Astrocyte of the spinal cord (primary cell): ENCODE measurements at regions not wholly inside any gene's neighbourhood (a gene's known extent, or its start where the extent isn't known, plus 50 kb on each side); places are given as distances from the start of the nearest gene placed in this dataset.

Experiments used
- DNase-seq: peaks from one replicate; pipeline ENCODE4 v3.0.0; 2011; ENCODE audit warnings: low read depth, low spot score
- H3K4me3 ChIP-seq: 2 replicates; pipeline ENCODE4 v1.5.1; 2011; ENCODE audit warnings: low read depth, mild to moderate bottlenecking, low read length, moderate library complexity
- in situ Hi-C: cut with HindIII; loops from 2 replicates; pipeline ENCODE4 v1.10.0; 2017; ENCODE audit warnings: low sequenced_read_pairs
- TF ChIP-seq, protein P1 (sequence below): IDR thresholded peaks from 2 replicates; pipeline ENCODE4 v1.5.1; 2012; ENCODE audit warnings: low read depth, mild to moderate bottlenecking, low read length, inconsistent platforms

DNA sequence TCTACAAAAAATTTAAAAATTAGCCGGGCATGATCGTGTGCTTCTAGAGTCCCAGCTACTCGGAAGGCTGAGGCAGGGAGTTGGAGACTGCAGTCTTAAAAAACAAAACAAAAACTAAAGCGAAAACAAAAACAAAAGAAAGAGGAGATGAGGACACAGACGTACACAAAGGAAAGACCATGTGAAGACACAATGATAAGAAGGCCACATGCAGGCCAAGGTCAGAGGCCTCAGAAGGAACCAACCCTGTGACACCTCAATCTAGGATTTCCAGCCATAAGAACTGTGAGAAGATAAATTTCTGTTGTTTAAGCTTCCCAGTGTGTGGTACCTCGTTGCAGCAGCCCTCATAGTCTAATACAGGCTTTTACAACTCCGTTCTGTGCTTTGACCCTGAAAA, 177.0 kb upstream of the ATP6AP2 start:
- no peak overlapping the region for H3K4me3 ChIP-seq
- in situ Hi-C loops: no loop called here
- TF ChIP-seq, protein P1, sequence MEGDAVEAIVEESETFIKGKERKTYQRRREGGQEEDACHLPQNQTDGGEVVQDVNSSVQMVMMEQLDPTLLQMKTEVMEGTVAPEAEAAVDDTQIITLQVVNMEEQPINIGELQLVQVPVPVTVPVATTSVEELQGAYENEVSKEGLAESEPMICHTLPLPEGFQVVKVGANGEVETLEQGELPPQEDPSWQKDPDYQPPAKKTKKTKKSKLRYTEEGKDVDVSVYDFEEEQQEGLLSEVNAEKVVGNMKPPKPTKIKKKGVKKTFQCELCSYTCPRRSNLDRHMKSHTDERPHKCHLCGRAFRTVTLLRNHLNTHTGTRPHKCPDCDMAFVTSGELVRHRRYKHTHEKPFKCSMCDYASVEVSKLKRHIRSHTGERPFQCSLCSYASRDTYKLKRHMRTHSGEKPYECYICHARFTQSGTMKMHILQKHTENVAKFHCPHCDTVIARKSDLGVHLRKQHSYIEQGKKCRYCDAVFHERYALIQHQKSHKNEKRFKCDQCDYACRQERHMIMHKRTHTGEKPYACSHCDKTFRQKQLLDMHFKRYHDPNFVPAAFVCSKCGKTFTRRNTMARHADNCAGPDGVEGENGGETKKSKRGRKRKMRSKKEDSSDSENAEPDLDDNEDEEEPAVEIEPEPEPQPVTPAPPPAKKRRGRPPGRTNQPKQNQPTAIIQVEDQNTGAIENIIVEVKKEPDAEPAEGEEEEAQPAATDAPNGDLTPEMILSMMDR: no peak
- no peak for DNase-seq

DNA sequence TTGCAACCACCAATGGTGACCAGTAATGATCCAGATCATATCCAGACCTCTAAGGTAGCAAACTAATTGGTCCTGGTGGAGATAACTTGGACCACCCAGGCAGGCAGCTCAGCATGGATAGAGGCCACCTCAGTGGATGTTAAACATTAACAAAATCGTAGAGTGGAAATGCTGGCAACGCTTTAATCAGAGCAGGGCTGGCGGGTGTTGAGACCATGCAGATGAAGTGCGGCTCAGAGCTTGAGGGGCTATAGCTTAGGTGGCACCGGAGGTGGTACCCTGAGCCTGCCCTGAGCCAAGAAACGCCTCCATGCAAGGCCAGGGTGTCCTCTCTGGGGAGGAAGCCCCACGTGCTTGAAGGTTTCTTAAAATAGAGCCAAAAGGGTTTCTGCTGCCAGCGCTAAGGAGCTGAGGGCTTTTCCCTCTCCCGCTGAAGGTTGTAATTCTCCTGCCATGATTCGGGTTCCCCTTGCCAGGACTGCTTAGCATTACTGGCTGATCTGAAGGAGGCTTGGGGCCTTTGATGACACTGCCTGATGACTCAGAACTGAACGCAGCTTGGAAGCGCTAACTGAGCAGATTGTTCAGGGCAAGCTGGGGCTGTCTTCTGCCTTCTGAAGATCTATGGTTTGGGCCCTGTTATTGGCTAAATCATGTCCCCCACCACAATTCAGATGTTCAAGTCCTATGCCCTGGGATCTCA, 177.8 kb upstream of the ATP6AP2 start:
- TF ChIP-seq, protein P1: no peak
- no peak overlapping the region for H3K4me3 ChIP-seq
- in situ Hi-C loops: no loop called here
- DNase-seq: peak; percentile 34

DNA sequence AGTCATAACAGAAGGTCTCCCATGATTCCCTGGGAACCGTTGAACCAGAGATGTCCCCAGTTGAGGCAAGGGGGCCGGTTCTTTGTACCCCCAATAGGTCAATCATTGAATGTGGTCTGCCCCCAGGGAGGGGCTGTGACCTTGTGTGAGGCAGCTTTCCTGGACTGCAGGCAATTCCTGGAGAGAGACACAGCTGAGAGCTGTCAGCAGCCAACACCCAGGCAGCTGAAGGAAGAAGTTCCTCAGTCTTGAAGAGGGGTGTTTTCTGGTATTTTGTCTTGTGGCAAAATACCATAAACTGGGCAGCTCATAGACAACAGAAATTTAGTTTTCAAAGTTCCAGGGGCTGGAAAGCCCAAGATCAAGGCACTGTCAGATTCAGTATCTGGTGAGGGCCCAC, 185.7 kb upstream of the ATP6AP2 start:
- DNase-seq: no peak
- TF ChIP-seq, protein P1: no peak
- in situ Hi-C loops: no loop called here
- no peak overlapping the region for H3K4me3 ChIP-seq

DNA sequence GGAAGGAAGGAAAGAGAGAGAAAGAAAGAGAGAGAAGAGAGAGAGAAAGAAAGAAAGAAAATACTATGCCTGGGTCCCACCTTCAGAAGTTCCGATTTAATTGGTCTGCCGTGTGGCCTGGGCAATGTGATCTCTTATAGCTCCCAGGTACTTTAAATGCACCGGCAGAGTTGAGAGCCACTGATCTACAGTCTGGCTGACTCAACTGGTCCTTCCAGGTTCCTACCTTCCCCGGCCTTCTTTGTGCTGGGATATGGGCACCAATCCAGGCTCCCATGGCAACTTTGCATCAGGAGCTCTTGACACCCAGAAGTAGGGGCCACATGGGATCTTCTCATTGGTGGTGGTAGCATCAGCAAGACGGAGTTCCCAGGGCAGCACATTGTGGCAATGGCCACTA, 186.5 kb upstream of the ATP6AP2 start:
- in situ Hi-C loops: no loop called here
- DNase-seq: no peak
- TF ChIP-seq, protein P1: no peak
- H3K4me3 ChIP-seq: no peak overlapping the region

DNA sequence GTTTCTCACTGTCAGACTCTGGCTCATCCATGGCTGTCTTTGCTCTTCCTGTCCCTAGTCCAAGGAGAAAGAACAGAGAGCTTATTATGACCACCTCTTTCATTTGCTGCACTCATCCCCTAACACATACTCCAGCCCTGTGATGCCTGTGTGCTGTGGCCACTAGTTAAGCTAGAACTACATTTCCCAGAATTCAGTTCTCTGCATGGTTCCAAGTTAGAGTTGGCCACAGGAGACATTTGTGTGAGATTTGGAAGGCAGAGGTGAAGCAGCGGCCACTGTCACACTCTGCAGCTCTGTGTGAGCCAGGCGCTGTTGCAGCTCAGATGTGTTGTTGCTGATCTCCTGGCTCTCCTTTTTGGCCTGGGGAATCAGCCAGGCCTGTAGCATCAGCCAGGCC, 188.2 kb upstream of the ATP6AP2 start:
- in situ Hi-C loops: no loop called here
- TF ChIP-seq, protein P1: no peak
- no peak for DNase-seq
- H3K4me3 ChIP-seq: no peak overlapping the region

DNA sequence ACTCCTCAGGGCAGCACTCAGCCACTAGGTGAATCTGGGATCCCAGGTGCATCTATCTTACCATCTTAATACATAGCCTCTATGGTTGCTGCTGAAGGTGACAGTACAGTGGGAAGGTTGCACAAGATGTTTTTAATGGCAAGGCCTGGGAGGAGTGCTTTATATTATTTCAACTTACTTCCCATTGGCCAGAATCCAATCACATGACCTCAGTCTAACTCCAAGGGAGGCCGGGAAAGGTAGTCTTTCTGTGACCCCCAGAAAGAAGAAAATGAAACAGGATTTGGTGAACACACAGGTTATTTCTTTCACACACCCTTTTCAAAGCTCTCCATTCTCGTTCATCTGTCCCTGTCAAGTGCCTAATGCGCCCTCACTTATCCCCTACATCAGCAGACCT, 189.1 kb upstream of the ATP6AP2 start:
- TF ChIP-seq, protein P1: no peak
- DNase-seq: no peak
- no peak overlapping the region for H3K4me3 ChIP-seq
- in situ Hi-C loops: no loop called here

DNA sequence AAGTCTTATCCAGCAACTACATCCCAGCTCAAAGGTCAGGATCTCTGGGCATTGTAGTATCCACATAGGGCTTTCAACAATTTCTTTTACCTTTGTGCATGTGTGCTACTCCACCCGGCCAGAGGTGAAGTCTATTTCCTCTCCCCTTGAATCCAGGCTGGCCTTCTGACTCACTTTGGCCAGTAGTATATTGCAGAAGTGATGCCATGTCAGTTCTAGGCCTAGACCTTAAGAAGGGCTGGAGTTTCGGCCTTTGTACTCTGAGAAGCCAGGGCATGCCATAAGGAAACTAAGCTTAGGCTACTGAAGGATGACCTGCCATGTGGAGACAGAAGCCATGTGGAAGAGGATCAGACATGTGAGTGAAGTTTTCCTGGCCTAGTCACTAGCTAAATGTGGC, 191.2 kb upstream of the ATP6AP2 start:
- TF ChIP-seq, protein P1: no peak
- H3K4me3 ChIP-seq: no peak overlapping the region
- in situ Hi-C loops: no loop called here
- no peak for DNase-seq
